Suppressor macrophage (primary cell): ENCODE measurements at regions not wholly inside any gene's neighbourhood (a gene's known extent, or its start where the extent isn't known, plus 50 kb on each side); places are given as distances from the start of the nearest gene placed in this dataset.

Experiments
- DNase-seq, 4 experiments: peaks; one replicate each; pipeline ENCODE4 v3.0.0-alpha.2; 2020 to 2022

GRCh38 chr2:198490748-198491147, 686.4 kb downstream of the PLCL1 start:
- DNase-seq = no peak

- DNase-seq = no peak
Observed at GRCh38 chr2:198488964-198489363, 684.6 kb downstream of the PLCL1 start.

- no peak for DNase-seq
Observed at GRCh38 chr2:198483051-198483450, 678.7 kb downstream of the PLCL1 start.

- no peak for DNase-seq
Observed at GRCh38 chr2:198479065-198479464, 674.7 kb downstream of the PLCL1 start.

- no peak for DNase-seq
Observed at GRCh38 chr2:198478361-198478760, 674.0 kb downstream of the PLCL1 start.

- no peak for DNase-seq
Observed at GRCh38 chr2:198476007-198476406, 671.6 kb downstream of the PLCL1 start.

GRCh38 chr2:198471291-198471690, 666.9 kb downstream of the PLCL1 start:
- no peak for DNase-seq

GRCh38 chr2:198468136-198468535, 663.7 kb downstream of the PLCL1 start:
- no peak for DNase-seq

- no peak for DNase-seq
Observed at GRCh38 chr2:198465970-198466369, 661.6 kb downstream of the PLCL1 start.

GRCh38 chr2:198456418-198456817, 652.0 kb downstream of the PLCL1 start:
- DNase-seq = no peak

- no peak for DNase-seq
Observed at GRCh38 chr2:198453866-198454265, 649.5 kb downstream of the PLCL1 start.

GRCh38 chr2:198452327-198452726, 647.9 kb downstream of the PLCL1 start:
- no peak for DNase-seq

GRCh38 chr2:198448789-198449188, 644.4 kb downstream of the PLCL1 start:
- no peak for DNase-seq

GRCh38 chr2:198444800-198445287, 640.5 kb downstream of the PLCL1 start:
- DNase-seq = no peak

GRCh38 chr2:198441901-198442300, 637.5 kb downstream of the PLCL1 start:
- DNase-seq = no peak

GRCh38 chr2:198441246-198441645, 636.9 kb downstream of the PLCL1 start:
- no peak for DNase-seq

- DNase-seq = no peak
Observed at GRCh38 chr2:198440833-198441232, 636.4 kb downstream of the PLCL1 start.

GRCh38 chr2:198438331-198438730, 633.9 kb downstream of the PLCL1 start:
- DNase-seq = no peak

- no peak for DNase-seq
Observed at GRCh38 chr2:198424112-198424511, 619.7 kb downstream of the PLCL1 start.

GRCh38 chr2:198417836-198418235, 613.4 kb downstream of the PLCL1 start:
- no peak for DNase-seq

- no peak for DNase-seq
Observed at GRCh38 chr2:198414976-198415375, 610.6 kb downstream of the PLCL1 start.

GRCh38 chr2:198411936-198412335, 607.5 kb downstream of the PLCL1 start:
- no peak for DNase-seq

GRCh38 chr2:198408171-198408570, 603.8 kb downstream of the PLCL1 start:
- no peak for DNase-seq

GRCh38 chr2:198405311-198405710, 600.9 kb downstream of the PLCL1 start:
- DNase-seq = no peak

- DNase-seq = no peak
Observed at GRCh38 chr2:198401644-198402043, 597.3 kb downstream of the PLCL1 start.

GRCh38 chr2:198400999-198401398, 596.6 kb downstream of the PLCL1 start:
- no peak for DNase-seq
